Suprapubic skin (tissue), 4 donors: ENCODE measurements at regions not wholly inside any gene's neighbourhood (a gene's known extent, or its start where the extent isn't known, plus 50 kb on each side); places are given as distances from the start of the nearest gene placed in this dataset.

Experiments
- EP300 ChIP-seq: sonication (generic); formaldehyde crosslinking; IDR thresholded peaks from one replicate; pipeline ENCODE4 v1.6.1; 2017; ENCODE audit warnings: antibody characterized with exemption
- POLR2A ChIP-seq, 2 donors: fragments of 450-650 bp; IDR thresholded peaks; one replicate each; pipeline ENCODE4 v1.6.1; 2017; ENCODE audit warnings: antibody characterized with exemption in 2 of 2, mild to moderate bottlenecking in 2 of 2, moderate library complexity in 2 of 2
- POLR2AphosphoS5 ChIP-seq, 3 donors: sonication (generic); formaldehyde crosslinking; IDR thresholded peaks; one replicate each; pipeline ENCODE4 v1.6.1; 2017; ENCODE audit warnings: antibody characterized with exemption in 3 of 3
- TF ChIP-seq, protein P1 (sequence below), 2 donors: fragments of 200-600 bp in 1 of 2; fragments of 450-650 bp in 1 of 2; sonication (generic) in 1 of 2; IDR thresholded peaks; one replicate each; pipeline ENCODE4 v1.5.1; 2016 to 2019; ENCODE audit warnings: antibody characterized with exemption in 2 of 2, mild to moderate bottlenecking in 1 of 2, moderate library complexity in 1 of 2

DNA sequence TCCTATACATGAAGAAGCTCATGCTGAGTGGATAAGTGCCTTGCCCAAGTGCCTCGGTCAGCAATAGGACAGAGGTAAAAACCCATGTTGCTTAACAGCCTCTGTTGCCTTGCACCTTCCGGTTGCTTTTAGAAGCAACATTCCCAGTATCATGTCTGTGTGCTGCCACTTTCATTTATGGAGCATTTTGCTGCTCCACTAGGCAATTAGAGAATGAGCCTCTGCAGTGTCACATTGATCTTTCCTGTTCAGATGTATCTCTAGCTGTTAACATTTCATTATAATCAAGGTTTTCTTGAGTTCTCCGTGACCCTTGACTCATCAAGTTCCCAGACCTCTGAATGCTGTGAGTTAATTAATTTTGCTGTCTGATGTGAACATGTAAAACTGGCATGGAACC lies 134.5 kb upstream of the EPB41L3 start:
- TF ChIP-seq POLR2A (IDR thresholded peaks at IDR 0.05) (no peak), POLR2AphosphoS5 (IDR thresholded peaks at IDR 0.05) (no peak), EP300 (no peak)
- TF ChIP-seq, protein P1, sequence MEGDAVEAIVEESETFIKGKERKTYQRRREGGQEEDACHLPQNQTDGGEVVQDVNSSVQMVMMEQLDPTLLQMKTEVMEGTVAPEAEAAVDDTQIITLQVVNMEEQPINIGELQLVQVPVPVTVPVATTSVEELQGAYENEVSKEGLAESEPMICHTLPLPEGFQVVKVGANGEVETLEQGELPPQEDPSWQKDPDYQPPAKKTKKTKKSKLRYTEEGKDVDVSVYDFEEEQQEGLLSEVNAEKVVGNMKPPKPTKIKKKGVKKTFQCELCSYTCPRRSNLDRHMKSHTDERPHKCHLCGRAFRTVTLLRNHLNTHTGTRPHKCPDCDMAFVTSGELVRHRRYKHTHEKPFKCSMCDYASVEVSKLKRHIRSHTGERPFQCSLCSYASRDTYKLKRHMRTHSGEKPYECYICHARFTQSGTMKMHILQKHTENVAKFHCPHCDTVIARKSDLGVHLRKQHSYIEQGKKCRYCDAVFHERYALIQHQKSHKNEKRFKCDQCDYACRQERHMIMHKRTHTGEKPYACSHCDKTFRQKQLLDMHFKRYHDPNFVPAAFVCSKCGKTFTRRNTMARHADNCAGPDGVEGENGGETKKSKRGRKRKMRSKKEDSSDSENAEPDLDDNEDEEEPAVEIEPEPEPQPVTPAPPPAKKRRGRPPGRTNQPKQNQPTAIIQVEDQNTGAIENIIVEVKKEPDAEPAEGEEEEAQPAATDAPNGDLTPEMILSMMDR (IDR thresholded peaks at IDR 0.05) = no peak
